Colonic mucosa (tissue), 4 donors: ENCODE measurements at regions not wholly inside any gene's neighbourhood (a gene's known extent, or its start where the extent isn't known, plus 50 kb on each side); places are given as distances from the start of the nearest gene placed in this dataset.

Experiments
- DNase-seq: peaks from one replicate; pipeline ENCODE4 v3.0.0-alpha.2; 2020
- H3K27ac ChIP-seq: fragments of 200-600 bp; one replicate; pipeline ENCODE4 v1.8.0; 2021
- H3K27me3 ChIP-seq: fragments of 200-600 bp; one replicate; pipeline ENCODE4 v1.8.0; 2021
- H3K36me3 ChIP-seq: fragments of 200-600 bp; one replicate; pipeline ENCODE4 v1.8.0; 2021
- H3K4me1 ChIP-seq: fragments of 200-600 bp; one replicate; pipeline ENCODE4 v1.8.0; 2021; ENCODE audit warnings: mild to moderate bottlenecking
- H3K4me3 ChIP-seq: fragments of 200-600 bp; one replicate; pipeline ENCODE4 v1.8.0; 2021
- H3K9ac ChIP-seq, 2 donors: one replicate each; pipeline ENCODE4 v1.7.0; 2013; ENCODE audit warnings: control low read depth in 2 of 2, low read depth in 2 of 2, low read length in 2 of 2
- H3K9me3 ChIP-seq: fragments of 200-600 bp; one replicate; pipeline ENCODE4 v1.8.0; 2021
- CTCF ChIP-seq: fragments of 200-600 bp; IDR thresholded peaks from one replicate; pipeline ENCODE4 v1.8.0; 2022; ENCODE audit warnings: antibody characterized with exemption, mild to moderate bottlenecking
- intact Hi-C: fragments of 100-400 bp; cut with DNase I; formaldehyde crosslinking; loops from one replicate; pipeline ENCODE4 v1.14.1; 2022
- donor health status: healthy.
- donor health status: DM: no; HTN: no; CAD: no.
- donor health status: DM: no; HTN: no; CAD: no.

GRCh38 chr1:232308616-232309015 is 321.3 kb downstream of the SIPA1L2 start:
- DNase-seq = no peak
- TF ChIP-seq CTCF = no peak
- Histone ChIP-seq H3K9me3 (no peaks in the 10 kb centered on the region), H3K27ac (no peak overlapping the region), H3K27me3 (no peaks in the 10 kb centered on the region), H3K36me3 (no peaks in the 10 kb centered on the region), H3K9ac (no peak overlapping the region), H3K4me1 (no peaks in the 10 kb centered on the region), H3K4me3 (no peak overlapping the region)
- intact Hi-C loops = no loop called here

- Histone ChIP-seq H3K4me3 (no peak overlapping the region), H3K36me3 (no peaks in the 10 kb centered on the region), H3K9me3 (no peaks in the 10 kb centered on the region), H3K9ac (no peak overlapping the region), H3K4me1 (no peaks in the 10 kb centered on the region), H3K27ac (no peak overlapping the region), H3K27me3 (no peaks in the 10 kb centered on the region)
- intact Hi-C loops = no loop called here
- TF ChIP-seq CTCF = no peak
- DNase-seq = no peak
These were observed 322.5 kb downstream of the SIPA1L2 start for GRCh38 chr1:232307296-232308017.

GRCh38 chr1:232306269-232306961 is 323.5 kb downstream of the SIPA1L2 start:
- Histone ChIP-seq H3K27me3 (no peaks in the 10 kb centered on the region), H3K36me3 (no peaks in the 10 kb centered on the region), H3K9me3 (no peaks in the 10 kb centered on the region), H3K4me1 (no peaks in the 10 kb centered on the region), H3K4me3 (no peak overlapping the region), H3K27ac (no peak overlapping the region), H3K9ac (no peak overlapping the region)
- TF ChIP-seq CTCF = no peak
- intact Hi-C loops = no loop called here
- DNase-seq = peak; percentile 53

GRCh38 chr1:232305050-232305449 is 324.9 kb downstream of the SIPA1L2 start:
- Histone ChIP-seq H3K4me1 (no peaks in the 10 kb centered on the region), H3K4me3 (no peak overlapping the region), H3K27me3 (no peaks in the 10 kb centered on the region), H3K9me3 (no peaks in the 10 kb centered on the region), H3K27ac (no peak overlapping the region), H3K36me3 (no peaks in the 10 kb centered on the region), H3K9ac (no peak overlapping the region)
- peak; percentile 65 for DNase-seq
- intact Hi-C loops = no loop called here
- TF ChIP-seq CTCF = no peak

- intact Hi-C loops = no loop called here
- no peaks in the 10 kb centered on the region for H3K36me3 ChIP-seq
- no peak overlapping the region for H3K27ac ChIP-seq
- no peaks in the 10 kb centered on the region for H3K27me3 ChIP-seq
- H3K9ac ChIP-seq = no peak overlapping the region
- no peaks in the 10 kb centered on the region for H3K9me3 ChIP-seq
- H3K4me1 ChIP-seq = no peaks in the 10 kb centered on the region
- DNase-seq = no peak
- H3K4me3 ChIP-seq = no peak overlapping the region
- no peak for TF ChIP-seq CTCF
These were observed 326.7 kb downstream of the SIPA1L2 start for GRCh38 chr1:232303222-232303620.
